ENCODE measurements at regions not wholly inside any gene's neighbourhood (a gene's known extent, or its start where the extent isn't known, plus 50 kb on each side); places are given as distances from the start of the nearest gene placed in this dataset.

GRCh38 chr5:125199968-125200865 lies 453.8 kb upstream of the ZNF608 start:
- Histone ChIP-seq H3K4me1 (replicated peaks in 1 of 2) (peaks cover 0 to 8% of the 10 kb centered on the region in 2 donors), H3K36me3 (replicated peaks in 1 of 2) (no peaks in the 10 kb centered on the region), H3K4me3 (no peak overlapping the region), H3K27ac (no peak overlapping the region), H3K27me3 (no peaks in the 10 kb centered on the region), H3K9me3 (replicated peaks in 1 of 3) (no peaks in the 10 kb centered on the region)
- intact Hi-C loops (cut with DNase I), result no loop called here
- TF ChIP-seq POLR2A (IDR thresholded peaks at IDR 0.05) (no peak), CTCF (IDR thresholded peaks at IDR 0.05) (no peak)
- 57 to 69% (median 65%) methylated on average over 16 to 17 of the region's 17 CpGs for WGBS, 4 donors
- no peak for DNase-seq

- no peak for DNase-seq
- 69 to 85% (median 80%) methylated on average over 5 of the region's 5 CpGs for WGBS, 4 donors
- Histone ChIP-seq H3K27me3 (no peaks in the 10 kb centered on the region), H3K4me1 (replicated peaks in 1 of 2) (peaks cover 0 to 8% of the 10 kb centered on the region in 2 donors), H3K4me3 (no peak overlapping the region), H3K9me3 (replicated peaks in 1 of 3) (no peaks in the 10 kb centered on the region), H3K27ac (no peak overlapping the region), H3K36me3 (replicated peaks in 1 of 2) (no peaks in the 10 kb centered on the region)
- no peak for TF ChIP-seq CTCF (IDR thresholded peaks at IDR 0.05)
- TF ChIP-seq POLR2A (IDR thresholded peaks at IDR 0.05), result no peak
- intact Hi-C loops (cut with DNase I), result no loop called here
Measured at GRCh38 chr5:125200866-125201373, 454.5 kb upstream of the ZNF608 start.

GRCh38 chr5:125201446-125202052 lies 455.1 kb upstream of the ZNF608 start:
- Histone ChIP-seq H3K9me3 (replicated peaks in 1 of 3) (no peaks in the 10 kb centered on the region), H3K27me3 (no peaks in the 10 kb centered on the region), H3K4me3 (no peak overlapping the region), H3K4me1 (replicated peaks in 1 of 2) (peaks cover 0 to 8% of the 10 kb centered on the region in 2 donors), H3K27ac (no peak overlapping the region), H3K36me3 (replicated peaks in 1 of 2) (no peaks in the 10 kb centered on the region)
- no peak for DNase-seq
- 85 to 97% (median 95%) methylated on average over 3 of the region's 3 CpGs for WGBS, 4 donors
- TF ChIP-seq CTCF (IDR thresholded peaks at IDR 0.05), result no peak
- TF ChIP-seq POLR2A (IDR thresholded peaks at IDR 0.05), result no peak
- intact Hi-C loops (cut with DNase I), result no loop called here

GRCh38 chr5:125202353-125202752 lies 455.9 kb upstream of the ZNF608 start:
- peaks cover 0 to 8% of the 10 kb centered on the region in 2 donors for H3K4me1 ChIP-seq (replicated peaks in 1 of 2)
- H3K27ac ChIP-seq, result peak overlapping the region in 1 of 5 donors; percentile 6
- no peaks in the 10 kb centered on the region for H3K27me3 ChIP-seq
- DNase-seq, result no peak
- no peaks in the 10 kb centered on the region for H3K36me3 ChIP-seq (replicated peaks in 1 of 2)
- TF ChIP-seq POLR2A (IDR thresholded peaks at IDR 0.05) (no peak), CTCF (IDR thresholded peaks at IDR 0.05) (no peak)
- 91 to 100% (median 97%) methylated on average over 1 of the region's 1 CpG for WGBS, 4 donors
- H3K4me3 ChIP-seq, result no peak overlapping the region
- intact Hi-C loops (cut with DNase I), result no loop called here
- no peaks in the 10 kb centered on the region for H3K9me3 ChIP-seq (replicated peaks in 1 of 3)
